HL-60 (cell line): ENCODE measurements at regions not wholly inside any gene's neighbourhood (a gene's known extent, or its start where the extent isn't known, plus 50 kb on each side); places are given as distances from the start of the nearest gene placed in this dataset.

Experiments used
- DNase-seq, 2 experiments: peaks; one replicate each; pipeline ENCODE4 v3.0.0-alpha.2; 2010 to 2020; ENCODE audit warnings: low read depth in 1 of 2, low spot score in 1 of 2
- H3K27ac ChIP-seq: fragments of 250-450 bp; sonication (Bioruptor Pico); replicated peaks from 2 replicates; pipeline ENCODE4 v1.5.1; 2020; ENCODE audit warnings: mild to moderate bottlenecking, moderate library complexity
- H3K27me3 ChIP-seq: fragments of 250-450 bp; sonication (Bioruptor Pico); 2 replicates; pipeline ENCODE4 v1.5.1; 2021; ENCODE audit warnings: mild to moderate bottlenecking, moderate library complexity; ENCODE audit not compliant: insufficient read depth, poor library complexity, severe bottlenecking
- H3K4me3 ChIP-seq: replicated peaks from 2 replicates; pipeline ENCODE4 v1.5.1; 2011; ENCODE audit warnings: mild to moderate bottlenecking, control low read depth, low read length; ENCODE audit not compliant: insufficient read depth
- CTCF ChIP-seq: IDR thresholded peaks from one replicate; pipeline ENCODE4 v1.5.1; 2011; ENCODE audit warnings: low read length, control low read depth, inconsistent platforms; ENCODE audit not compliant: insufficient read depth
- GABPA ChIP-seq: IDR thresholded peaks from 2 replicates; pipeline ENCODE4 v1.6.1; 2012; ENCODE audit warnings: low read depth
- POLR2AphosphoS5 ChIP-seq: IDR thresholded peaks from 2 replicates; pipeline ENCODE4 v1.6.1; 2012; ENCODE audit warnings: low read depth
- REST ChIP-seq: IDR thresholded peaks from 2 replicates; pipeline ENCODE4 v1.6.1; 2012; ENCODE audit warnings: low read depth; ENCODE audit not compliant: insufficient replicate concordance
- SPI1 ChIP-seq: IDR thresholded peaks from 2 replicates; pipeline ENCODE4 v1.6.1; 2012; ENCODE audit warnings: low read depth, mild to moderate bottlenecking, borderline replicate concordance

DNA sequence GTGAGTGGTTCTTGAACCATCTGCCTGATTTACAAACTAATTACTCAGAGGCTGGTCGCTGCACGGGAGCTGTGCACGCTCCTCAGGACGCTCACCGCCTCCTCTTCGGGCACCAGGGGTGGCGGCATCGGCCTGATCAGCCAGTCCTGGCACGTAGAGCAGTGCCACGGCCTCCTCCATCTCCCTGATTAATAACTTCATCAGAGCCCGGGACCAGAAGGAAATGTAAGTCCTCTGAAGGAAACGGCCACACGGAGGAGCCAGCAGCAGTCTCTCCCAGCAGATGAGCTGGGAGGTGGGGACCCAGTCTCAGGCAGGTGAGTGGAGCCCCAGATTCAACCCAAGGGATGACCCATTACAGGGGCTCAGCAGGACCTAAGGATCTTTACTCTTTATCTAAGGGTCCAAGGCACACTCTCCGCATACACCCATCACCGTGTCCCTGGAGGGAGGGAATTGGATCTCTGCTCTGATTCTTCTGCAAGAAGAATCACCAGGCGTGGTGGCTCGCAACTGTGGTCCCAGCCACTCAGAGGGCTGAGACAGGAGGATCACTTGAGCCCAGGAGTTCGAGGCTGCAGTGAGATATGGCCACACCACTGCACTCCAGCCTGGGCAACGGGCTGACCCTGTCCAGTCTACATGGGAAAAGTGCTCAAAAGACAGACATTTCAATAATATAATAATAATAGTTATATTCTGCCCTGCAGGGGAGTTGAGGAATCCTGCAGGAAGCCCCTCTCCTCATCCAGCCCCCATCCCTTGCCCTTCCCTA lies 366.5 kb downstream of the SEC14L1 start:
- Histone ChIP-seq H3K27ac (no peak overlapping the region), H3K27me3 (peaks cover 2% of the 10 kb centered on the region), H3K4me3 (no peak overlapping the region)
- no peak for DNase-seq
- no peak for TF ChIP-seq CTCF
- no peak for TF ChIP-seq POLR2AphosphoS5
- no peak for TF ChIP-seq SPI1
- no peak for TF ChIP-seq GABPA
- TF ChIP-seq REST, result no peak

- no peak overlapping the region for H3K27ac ChIP-seq
- TF ChIP-seq POLR2AphosphoS5 (no peak), REST (no peak), SPI1 (no peak), CTCF (no peak)
- H3K4me3 ChIP-seq, result no peak overlapping the region
- H3K27me3 ChIP-seq, result peaks cover 2% of the 10 kb centered on the region
- no peak for DNase-seq
Observed at GRCh38 chr17:77508047-77508715, 367.4 kb downstream of the SEC14L1 start.

- Histone ChIP-seq H3K27me3 (peaks cover 2% of the 10 kb centered on the region), H3K27ac (no peak overlapping the region), H3K4me3 (no peak overlapping the region)
- no peak for DNase-seq
- TF ChIP-seq GABPA, result no peak
- no peak for TF ChIP-seq POLR2AphosphoS5
- no peak for TF ChIP-seq SPI1
- no peak for TF ChIP-seq REST
- no peak for TF ChIP-seq CTCF
Observed at GRCh38 chr17:77509089-77509488, 368.3 kb downstream of the SEC14L1 start.
